ENCODE measurements at regions not wholly inside any gene's neighbourhood (a gene's known extent, or its start where the extent isn't known, plus 50 kb on each side); places are given as distances from the start of the nearest gene placed in this dataset.

DNA sequence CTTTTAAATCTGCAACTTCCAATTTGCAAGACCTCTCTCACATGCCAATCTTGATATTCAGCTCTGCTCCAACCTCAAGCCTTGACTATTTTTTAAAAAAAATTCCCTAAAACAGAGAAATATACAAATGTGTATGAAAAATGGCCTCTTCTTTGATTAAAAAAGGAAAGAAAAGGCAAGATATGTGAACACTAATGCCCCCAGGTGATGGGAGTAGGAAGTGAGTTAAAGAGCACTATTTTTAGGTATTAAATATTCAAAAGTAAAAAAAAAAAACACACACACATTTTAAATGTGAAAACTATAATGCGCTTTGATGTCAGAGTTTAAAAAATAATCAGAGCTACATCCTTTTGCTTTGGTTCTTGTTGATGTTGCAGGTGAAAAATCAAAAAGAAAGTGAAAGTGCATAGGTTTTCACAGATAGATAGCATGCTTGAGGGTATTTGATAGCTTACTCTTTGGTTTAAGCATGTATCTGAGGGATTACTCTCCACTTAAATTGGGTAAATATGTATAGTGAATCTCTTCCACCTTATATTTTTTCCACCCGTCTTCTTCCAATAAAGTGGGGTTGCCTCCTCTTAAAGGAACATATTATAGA is 406.0 kb upstream of the POU3F3 start (continued):
- TF ChIP-seq EP300 (IDR thresholded peaks at IDR 0.05; ENCODE audit: borderline replicate concordance in 1 of 2, low read depth in 2 of 2, low read length in 2 of 2) = no peak

All from H1 (cell line).